ENCODE measurements at regions not wholly inside any gene's neighbourhood (a gene's known extent, or its start where the extent isn't known, plus 50 kb on each side); places are given as distances from the start of the nearest gene placed in this dataset.

DNA sequence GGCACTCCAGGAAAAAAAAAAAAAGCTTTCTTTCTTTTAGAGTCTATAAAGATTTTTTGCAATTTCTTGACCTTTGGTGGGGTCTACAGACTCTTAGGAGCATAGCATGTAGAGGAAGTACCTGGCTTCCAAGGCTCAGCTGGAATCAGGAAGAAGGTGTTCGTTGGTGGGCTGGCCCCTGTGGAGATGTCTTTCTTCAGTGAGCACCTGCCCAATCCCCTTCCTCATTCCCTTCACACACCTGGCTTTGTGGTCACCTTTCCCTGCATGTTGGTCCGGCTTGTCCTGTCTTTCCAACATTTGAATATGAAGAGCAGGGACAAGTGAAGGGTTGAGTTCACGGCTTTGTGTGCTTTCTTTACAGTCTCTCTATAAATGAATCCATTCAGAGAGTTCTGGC lies 352.4 kb downstream of the HAPSTR1 start:
- no peak for DNase-seq
- Histone ChIP-seq H3K36me3 (no peaks in the 10 kb centered on the region), H3K27ac (no peak overlapping the region), H3K4me3 (no peak overlapping the region), H3K9me3 (no peaks in the 10 kb centered on the region), H3K27me3 (no peaks in the 10 kb centered on the region), H3K4me1 (no peaks in the 10 kb centered on the region)
- 68 to 80% methylated on average over 1 to 3 of the region's 3 CpGs for WGBS, 2 donors (ENCODE audit: low coverage in 1 of 2)
- no peak for TF ChIP-seq EP300 (IDR thresholded peaks at IDR 0.05; ENCODE audit: low read depth)
- in situ Hi-C loops (cut with MboI; ENCODE audit: low pct_ligation_motif_present in 1 of 4, low pct_unique_long_range_greater_than_20kb in 1 of 4, low sequenced_read_pairs in 3 of 4) = no loop called here
- intact Hi-C loops (cut with DNase I; ENCODE audit: low total_unique reads) = no loop called here

DNA sequence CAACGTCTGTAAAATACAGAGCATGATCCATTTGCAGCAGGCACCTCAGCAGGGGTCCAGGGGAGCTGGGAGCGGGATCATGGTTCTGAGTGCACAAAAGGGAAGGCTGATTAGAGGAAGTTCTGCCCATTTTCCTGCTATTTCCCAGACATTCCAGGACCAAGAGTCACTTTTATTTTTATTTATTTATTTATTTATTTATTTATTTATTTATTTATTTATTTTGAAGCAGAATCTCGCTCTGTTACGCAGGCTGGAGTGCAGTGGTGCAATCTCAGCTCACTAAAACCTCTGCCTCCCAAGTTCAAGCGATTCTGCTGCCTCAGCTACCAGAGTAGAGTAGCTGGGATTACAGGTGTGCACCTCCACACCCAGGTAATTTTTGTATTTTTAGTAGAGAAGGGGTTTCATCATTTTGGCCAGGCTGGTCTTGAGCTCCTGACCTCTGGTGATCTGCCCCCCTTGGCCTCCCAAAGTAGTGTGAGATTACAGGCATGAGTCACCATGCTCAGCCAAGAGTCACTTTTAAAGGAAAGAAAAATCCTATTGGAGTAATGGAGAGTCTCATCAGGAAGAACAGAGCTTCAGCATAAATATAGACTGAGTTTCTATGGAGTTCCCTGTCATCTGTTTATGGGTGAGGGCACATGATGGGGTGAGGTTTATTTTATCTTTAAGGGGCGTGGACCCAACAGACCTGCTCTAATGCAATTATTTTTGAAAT lies 355.2 kb downstream of the HAPSTR1 start:
- intact Hi-C loops (cut with DNase I; ENCODE audit: low total_unique reads) = no loop called here

DNA sequence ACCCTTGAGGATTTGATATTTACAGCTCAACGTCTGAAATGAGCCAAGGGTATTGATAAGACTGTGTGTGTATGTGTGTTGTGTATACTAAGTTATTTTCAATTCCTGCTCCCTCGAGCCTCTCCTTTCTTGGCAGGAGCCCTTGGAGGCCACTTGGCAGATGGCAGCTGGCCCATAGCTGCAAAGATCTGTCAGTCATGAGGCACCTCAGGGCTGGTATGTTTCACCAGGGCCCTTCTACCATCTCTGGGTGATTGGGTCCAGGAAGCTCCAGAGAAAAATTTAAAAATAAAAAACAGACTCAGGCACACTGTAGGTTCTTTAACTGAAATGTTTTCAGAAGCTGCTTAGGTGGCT lies 355.7 kb downstream of the HAPSTR1 start:
- in situ Hi-C loops (cut with MboI; ENCODE audit: low pct_ligation_motif_present in 1 of 4, low pct_unique_long_range_greater_than_20kb in 1 of 4, low sequenced_read_pairs in 3 of 4) = no loop called here
- no peaks in the 10 kb centered on the region for H3K9me3 ChIP-seq
- H3K36me3 ChIP-seq = no peaks in the 10 kb centered on the region
- no peak for DNase-seq
- H3K27me3 ChIP-seq = no peaks in the 10 kb centered on the region
- TF ChIP-seq CTCF (IDR thresholded peaks at IDR 0.05) (no peak), POLR2AphosphoS5 (IDR thresholded peaks at IDR 0.05) (no peak), POLR2A (IDR thresholded peaks at IDR 0.05) (no peak), EP300 (IDR thresholded peaks at IDR 0.05; ENCODE audit: low read depth) (no peak)
- intact Hi-C loops (cut with DNase I; ENCODE audit: low total_unique reads) = no loop called here
- no peaks in the 10 kb centered on the region for H3K4me1 ChIP-seq
- 17 to 27% methylated on average over 2 of the region's 2 CpGs for WGBS, 2 donors (ENCODE audit: low coverage in 1 of 2)
- H3K27ac ChIP-seq = no peak overlapping the region
- no peak overlapping the region for H3K4me3 ChIP-seq

More for the DNA sequence above, 355.2 kb downstream of the HAPSTR1 start:
- no peak overlapping the region for H3K4me3 ChIP-seq
- no peak for TF ChIP-seq POLR2AphosphoS5 (IDR thresholded peaks at IDR 0.05)
- TF ChIP-seq CTCF (IDR thresholded peaks at IDR 0.05) = no peak
- no peak for TF ChIP-seq EP300 (IDR thresholded peaks at IDR 0.05; ENCODE audit: low read depth)
- no peak for TF ChIP-seq POLR2A (IDR thresholded peaks at IDR 0.05)
- H3K9me3 ChIP-seq = no peaks in the 10 kb centered on the region
- H3K4me1 ChIP-seq = no peaks in the 10 kb centered on the region
- in situ Hi-C loops (cut with MboI; ENCODE audit: low pct_ligation_motif_present in 1 of 4, low pct_unique_long_range_greater_than_20kb in 1 of 4, low sequenced_read_pairs in 3 of 4) = no loop called here
- 63 to 68% methylated on average over 5 to 6 of the region's 6 CpGs for WGBS, 2 donors (ENCODE audit: low coverage in 1 of 2)
- H3K27me3 ChIP-seq = no peaks in the 10 kb centered on the region
- no peak overlapping the region for H3K27ac ChIP-seq
- no peaks in the 10 kb centered on the region for H3K36me3 ChIP-seq
- DNase-seq = no peak

DNA sequence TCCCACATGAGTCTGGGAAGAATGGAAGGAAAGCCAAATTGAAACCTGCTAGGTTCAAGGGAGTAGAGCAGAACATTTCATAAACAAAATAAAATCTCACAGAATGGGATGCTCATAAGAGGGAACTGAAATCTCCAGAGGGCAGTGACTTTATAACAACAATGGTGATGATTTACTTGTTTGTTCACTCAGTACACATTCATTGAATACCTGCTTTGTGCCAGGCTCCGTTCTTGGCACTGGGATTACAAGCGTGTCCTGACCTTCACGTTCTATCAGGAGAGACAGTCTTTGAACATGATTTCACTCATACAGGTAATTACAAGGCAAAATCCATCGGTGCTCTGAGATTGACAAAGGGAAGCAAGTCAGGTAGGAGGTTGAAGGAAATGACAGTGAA lies 356.3 kb downstream of the HAPSTR1 start:
- no peak for TF ChIP-seq EP300 (IDR thresholded peaks at IDR 0.05; ENCODE audit: low read depth)
- TF ChIP-seq CTCF (IDR thresholded peaks at IDR 0.05) = no peak
- TF ChIP-seq POLR2AphosphoS5 (IDR thresholded peaks at IDR 0.05) = no peak
- no peak for TF ChIP-seq POLR2A (IDR thresholded peaks at IDR 0.05)
- H3K27me3 ChIP-seq = no peaks in the 10 kb centered on the region
- intact Hi-C loops (cut with DNase I; ENCODE audit: low total_unique reads) (no loop called here), in situ Hi-C loops (cut with MboI; ENCODE audit: low pct_ligation_motif_present in 1 of 4, low pct_unique_long_range_greater_than_20kb in 1 of 4, low sequenced_read_pairs in 3 of 4) (no loop called here)
- no peak overlapping the region for H3K4me3 ChIP-seq
- 71 to 82% methylated on average over 4 of the region's 4 CpGs for WGBS, 2 donors (ENCODE audit: low coverage in 1 of 2)
- no peak overlapping the region for H3K27ac ChIP-seq
- no peaks in the 10 kb centered on the region for H3K36me3 ChIP-seq
- no peak for DNase-seq
- H3K4me1 ChIP-seq = no peaks in the 10 kb centered on the region
- no peaks in the 10 kb centered on the region for H3K9me3 ChIP-seq

DNA sequence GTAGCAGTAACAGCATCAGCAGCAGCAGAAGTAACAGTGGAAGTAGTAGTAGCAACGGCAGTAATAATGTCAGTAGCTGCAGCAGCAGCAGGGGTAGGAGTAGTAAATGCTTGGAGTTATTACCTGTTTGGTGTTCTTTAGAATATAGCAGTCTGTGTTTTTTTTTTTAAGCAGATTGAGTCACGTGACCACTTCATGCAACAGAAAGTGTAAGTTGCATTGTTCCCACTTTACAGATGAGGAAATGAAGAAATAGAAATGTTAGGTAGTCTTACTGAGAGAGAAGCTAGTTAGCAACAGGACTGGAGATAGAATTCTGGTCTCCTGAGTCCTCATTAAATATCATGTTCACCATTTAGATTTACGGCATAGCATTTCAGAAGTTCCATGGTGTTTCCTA lies 358.2 kb downstream of the HAPSTR1 start:
- intact Hi-C loops (cut with DNase I; ENCODE audit: low total_unique reads) (no loop called here), in situ Hi-C loops (cut with MboI; ENCODE audit: low pct_ligation_motif_present in 1 of 4, low pct_unique_long_range_greater_than_20kb in 1 of 4, low sequenced_read_pairs in 3 of 4) (no loop called here)
- no peak overlapping the region for H3K27ac ChIP-seq
- H3K27me3 ChIP-seq = no peaks in the 10 kb centered on the region
- no peaks in the 10 kb centered on the region for H3K4me1 ChIP-seq
- H3K9me3 ChIP-seq = no peaks in the 10 kb centered on the region
- H3K36me3 ChIP-seq = no peaks in the 10 kb centered on the region
- TF ChIP-seq EP300 (IDR thresholded peaks at IDR 0.05; ENCODE audit: low read depth) = no peak
- no peak for TF ChIP-seq POLR2A (IDR thresholded peaks at IDR 0.05)
- no peak for TF ChIP-seq POLR2AphosphoS5 (IDR thresholded peaks at IDR 0.05)
- no peak for TF ChIP-seq CTCF (IDR thresholded peaks at IDR 0.05)
- no peak for DNase-seq
- WGBS, 2 donors (ENCODE audit: low coverage in 1 of 2) = 83 to 91% methylated on average over 3 of the region's 3 CpGs
- no peak overlapping the region for H3K4me3 ChIP-seq
